ENCODE measurements at regions not wholly inside any gene's neighbourhood (a gene's known extent, or its start where the extent isn't known, plus 50 kb on each side); places are given as distances from the start of the nearest gene placed in this dataset.
"Not testable (repeated sequence)": the region's sequence is repeated elsewhere in the genome, so short reads cannot be mapped to it uniquely, and the experiment has no call there.

DNA sequence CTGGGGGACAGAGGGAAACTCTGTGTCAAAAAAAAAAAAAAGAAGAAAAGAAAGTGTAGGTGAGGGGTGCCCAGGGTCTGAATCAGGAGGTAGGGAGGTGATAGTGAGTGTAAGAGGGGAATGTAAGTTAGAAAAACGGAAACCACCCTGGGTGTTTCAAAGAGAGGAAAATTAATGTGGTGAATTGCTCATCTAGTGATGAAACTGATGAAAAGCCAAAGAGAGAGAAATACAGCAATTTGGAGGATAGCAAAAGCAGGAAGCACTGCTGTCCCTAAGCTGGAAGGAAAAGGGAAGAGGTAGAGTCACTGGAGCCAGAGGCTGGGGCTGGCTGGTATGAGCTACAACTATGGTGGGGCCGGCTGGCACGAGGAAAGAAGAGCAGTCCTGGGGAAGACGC is 85.0 kb upstream of the CEP85L start:
- H3K27ac ChIP-seq, result no peak overlapping the region
- H3K36me3 ChIP-seq, result no peaks in the 10 kb centered on the region
- H3K4me1 ChIP-seq, result peaks cover 12% of the 10 kb centered on the region
- no peaks in the 10 kb centered on the region for H3K27me3 ChIP-seq
- H3K9me3 ChIP-seq (replicated peaks), result no peaks in the 10 kb centered on the region
- H3K4me3 ChIP-seq, result no peak overlapping the region
- DNase-seq, result no peak

GRCh38 chr6:118735320-118735719 is 83.9 kb upstream of the CEP85L start:
- H3K36me3 ChIP-seq, result no peaks in the 10 kb centered on the region
- H3K9me3 ChIP-seq (replicated peaks), result no peaks in the 10 kb centered on the region
- H3K27ac ChIP-seq, result no peak overlapping the region
- peaks cover 11% of the 10 kb centered on the region for H3K4me1 ChIP-seq
- peak overlapping the region; percentile 38 for H3K4me3 ChIP-seq
- no peaks in the 10 kb centered on the region for H3K27me3 ChIP-seq
- peak; percentile 62 to 79 for DNase-seq

- no peaks in the 10 kb centered on the region for H3K27me3 ChIP-seq
- H3K4me1 ChIP-seq, result no peaks in the 10 kb centered on the region
- no peak overlapping the region for H3K4me3 ChIP-seq
- DNase-seq, result no peak
- H3K9me3 ChIP-seq (replicated peaks), result no peaks in the 10 kb centered on the region
- no peak overlapping the region for H3K27ac ChIP-seq
- H3K36me3 ChIP-seq, result no peaks in the 10 kb centered on the region
Observed at GRCh38 chr6:118725944-118726343, 74.6 kb upstream of the CEP85L start.

DNA sequence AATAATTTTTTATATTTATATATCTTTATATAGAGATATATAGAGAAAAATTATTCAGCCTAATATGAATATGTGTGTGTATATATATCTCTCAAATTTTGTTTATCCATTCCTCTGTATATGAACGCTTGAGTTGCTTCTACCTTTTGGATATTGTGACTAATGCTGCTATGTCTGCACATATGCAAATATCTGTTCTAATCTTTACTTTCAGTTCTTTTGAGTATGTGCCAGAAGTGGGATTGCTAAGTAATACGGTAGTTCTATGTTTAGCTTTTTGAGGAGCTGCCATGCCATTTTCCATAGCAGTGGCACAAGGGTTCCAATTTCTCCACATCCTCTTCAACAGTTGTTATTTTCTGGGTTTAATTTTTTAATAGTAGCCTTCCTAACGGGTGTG is 72.8 kb upstream of the CEP85L start:
- Histone ChIP-seq H3K9me3 (replicated peaks) (no peaks in the 10 kb centered on the region), H3K4me1 (peaks cover 14% of the 10 kb centered on the region), H3K27ac (no peak overlapping the region), H3K36me3 (no peaks in the 10 kb centered on the region), H3K4me3 (no peak overlapping the region), H3K27me3 (no peaks in the 10 kb centered on the region)
- DNase-seq, result no peak

GRCh38 chr6:118722829-118723813 is 71.7 kb upstream of the CEP85L start:
- H3K36me3 ChIP-seq, result no peaks in the 10 kb centered on the region
- H3K4me1 ChIP-seq, result peaks cover 19% of the 10 kb centered on the region
- H3K27me3 ChIP-seq, result no peaks in the 10 kb centered on the region
- H3K4me3 ChIP-seq, result no peak overlapping the region
- no peak overlapping the region for H3K27ac ChIP-seq
- peak in 1 of 2 experiments; percentile 34 for DNase-seq
- no peaks in the 10 kb centered on the region for H3K9me3 ChIP-seq (replicated peaks)

- Histone ChIP-seq H3K4me1 (peaks cover 19% of the 10 kb centered on the region), H3K36me3 (no peaks in the 10 kb centered on the region), H3K4me3 (no peak overlapping the region), H3K27me3 (no peaks in the 10 kb centered on the region), H3K27ac (no peak overlapping the region; the same call in 1 of the 2 replicates), H3K9me3 (replicated peaks) (no peaks in the 10 kb centered on the region)
- no peak for DNase-seq
Observed at GRCh38 chr6:118720125-118720473, 68.7 kb upstream of the CEP85L start.

DNA sequence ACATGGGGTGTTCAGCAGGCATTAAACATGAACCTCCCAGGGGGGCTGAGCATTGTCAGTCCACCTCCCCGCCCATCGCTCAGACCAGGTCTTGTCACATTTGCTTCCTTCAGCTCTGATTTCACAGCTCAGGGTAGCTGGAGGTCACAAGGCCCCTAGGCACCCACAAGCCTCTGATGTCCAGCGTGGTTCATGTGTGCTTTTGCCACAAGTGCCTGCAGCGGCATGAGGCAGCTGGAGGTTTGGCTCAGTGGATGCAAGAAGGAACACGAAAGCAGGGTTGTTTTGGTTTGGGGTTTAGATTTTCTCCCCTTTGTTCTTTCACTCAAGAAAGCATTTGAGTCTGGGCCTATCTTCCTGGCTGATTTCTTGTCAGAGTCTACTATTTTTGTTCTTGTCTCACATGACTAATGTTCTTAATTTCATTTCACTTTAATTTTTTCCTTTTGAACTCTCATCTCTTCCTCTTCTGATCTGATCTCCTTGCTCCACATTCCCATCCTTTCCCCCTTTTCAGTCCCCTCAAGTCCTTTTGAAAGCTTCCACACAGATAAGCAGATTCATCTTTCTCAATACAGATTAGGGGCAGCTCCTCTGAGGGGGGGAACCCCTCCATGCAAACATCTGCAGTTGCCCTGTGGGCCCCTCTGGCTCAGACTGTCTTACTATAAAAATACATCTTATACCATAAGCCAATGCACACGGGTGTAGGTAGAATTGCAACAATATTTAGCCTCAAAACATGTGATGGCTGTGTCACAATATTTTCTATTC is 68.1 kb upstream of the CEP85L start:
- peak; percentile 65 to 74 for DNase-seq
- Histone ChIP-seq H3K27me3 (no peaks in the 10 kb centered on the region), H3K4me3 (peak overlapping the region; percentile 13), H3K4me1 (peaks cover 19% of the 10 kb centered on the region), H3K9me3 (replicated peaks) (no peaks in the 10 kb centered on the region), H3K27ac (peak overlapping the region; percentile 15; the same call in 1 of the 2 replicates), H3K36me3 (no peaks in the 10 kb centered on the region)

DNA sequence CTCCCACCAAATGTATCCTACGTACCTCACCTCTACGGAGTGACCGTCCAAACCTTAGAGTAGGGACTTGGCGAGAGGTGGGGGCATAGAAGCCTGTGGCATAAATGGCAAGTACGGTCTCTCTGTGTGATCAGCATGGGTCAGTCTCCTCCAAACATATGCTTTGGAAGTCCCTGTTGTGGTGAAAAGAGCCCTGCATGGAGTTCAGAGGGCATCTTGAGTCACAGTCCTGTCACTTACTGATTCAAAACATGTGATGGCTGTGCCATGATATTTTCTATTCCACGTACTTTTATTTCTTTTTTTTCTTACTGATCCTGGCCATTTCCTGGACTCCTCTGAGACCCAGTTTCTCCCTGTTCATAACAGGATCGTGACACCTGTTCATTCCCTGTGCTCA is 67.5 kb upstream of the CEP85L start:
- Histone ChIP-seq H3K4me3 (peak overlapping the region; percentile 13; the same call in 1 of the 2 replicates), H3K27me3 (no peaks in the 10 kb centered on the region), H3K9me3 (replicated peaks) (no peaks in the 10 kb centered on the region), H3K4me1 (peaks cover 19% of the 10 kb centered on the region), H3K27ac (peak overlapping the region; percentile 15; the same call in 1 of the 2 replicates), H3K36me3 (no peaks in the 10 kb centered on the region)
- no peak for DNase-seq

DNA sequence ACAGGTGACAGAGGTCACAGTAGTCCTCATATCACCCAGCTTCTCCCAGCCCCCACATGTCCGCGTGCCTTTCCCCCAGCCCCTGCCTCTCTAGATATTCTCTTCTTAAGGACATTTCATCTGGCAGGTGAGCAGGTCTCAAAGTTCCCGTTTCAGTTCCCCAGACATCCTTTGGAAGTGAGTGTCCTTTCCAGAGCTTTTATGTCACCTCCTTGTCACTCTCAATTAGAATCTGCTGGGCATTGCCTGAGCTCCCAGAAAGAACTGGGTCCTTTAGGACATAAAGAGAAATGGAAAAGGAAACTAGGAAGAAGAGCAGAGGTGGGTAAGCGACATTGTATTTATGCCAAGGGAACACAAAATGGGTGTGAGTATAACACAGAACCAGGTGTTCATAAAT is 66.9 kb upstream of the CEP85L start:
- no peaks in the 10 kb centered on the region for H3K9me3 ChIP-seq (replicated peaks)
- H3K4me1 ChIP-seq, result peaks cover 19% of the 10 kb centered on the region
- H3K27me3 ChIP-seq, result no peaks in the 10 kb centered on the region
- H3K27ac ChIP-seq, result no peak overlapping the region
- DNase-seq, result no peak
- no peak overlapping the region for H3K4me3 ChIP-seq
- H3K36me3 ChIP-seq, result no peaks in the 10 kb centered on the region

GRCh38 chr6:118717106-118717505 is 65.7 kb upstream of the CEP85L start:
- no peaks in the 10 kb centered on the region for H3K36me3 ChIP-seq
- DNase-seq, result no peak
- no peak overlapping the region for H3K4me3 ChIP-seq
- H3K9me3 ChIP-seq (replicated peaks), result no peaks in the 10 kb centered on the region
- no peaks in the 10 kb centered on the region for H3K27me3 ChIP-seq
- no peak overlapping the region for H3K27ac ChIP-seq
- peaks cover 19% of the 10 kb centered on the region for H3K4me1 ChIP-seq

- H3K4me3 ChIP-seq; H3K36me3 ChIP-seq; H3K9me3 ChIP-seq (replicated peaks); H3K27me3 ChIP-seq; DNase-seq; H3K27ac ChIP-seq: not testable (repeated sequence)
- peaks cover 19% of the 10 kb centered on the region for H3K4me1 ChIP-seq
Observed at GRCh38 chr6:118715907-118716306, 64.5 kb upstream of the CEP85L start.

DNA sequence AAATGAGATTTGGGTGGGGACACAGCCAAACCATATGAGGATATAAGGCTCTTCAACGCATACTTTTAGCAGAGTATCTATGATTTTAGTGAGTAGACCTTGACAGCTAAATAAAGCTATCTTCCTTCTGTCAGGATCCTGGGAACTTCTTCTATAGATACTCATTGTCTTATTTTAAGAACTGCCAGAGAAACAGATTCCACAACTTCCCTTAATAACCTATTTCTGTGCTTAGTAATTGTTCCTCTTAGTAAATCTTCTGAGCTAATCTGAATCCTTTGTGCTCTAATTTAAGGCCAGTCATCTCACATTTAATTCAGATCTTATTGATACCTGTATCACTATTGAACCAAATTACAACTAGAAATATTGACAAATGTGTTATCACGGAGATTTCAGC is 64.0 kb upstream of the CEP85L start:
- Histone ChIP-seq H3K27ac (no peak overlapping the region), H3K36me3 (no peaks in the 10 kb centered on the region), H3K9me3 (replicated peaks) (no peaks in the 10 kb centered on the region), H3K4me1 (peaks cover 18% of the 10 kb centered on the region), H3K27me3 (no peaks in the 10 kb centered on the region), H3K4me3 (no peak overlapping the region)
- DNase-seq, result no peak

GRCh38 chr6:118714756-118715155 is 63.4 kb upstream of the CEP85L start:
- no peak for DNase-seq
- Histone ChIP-seq H3K4me1 (peaks cover 14% of the 10 kb centered on the region), H3K36me3 (no peaks in the 10 kb centered on the region)

GRCh38 chr6:118712969-118713368 is 61.6 kb upstream of the CEP85L start:
- Histone ChIP-seq H3K4me1 (0 out of 2 replicates have a peak, but pooled peaks cover 4% of the 10 kb centered on the region), H3K27ac (no peak overlapping the region), H3K4me3 (no peak overlapping the region), H3K27me3 (no peaks in the 10 kb centered on the region), H3K36me3 (no peaks in the 10 kb centered on the region), H3K9me3 (replicated peaks) (no peaks in the 10 kb centered on the region)
- DNase-seq, result no peak

More at GRCh38 chr6:118714756-118715155, 63.4 kb upstream of the CEP85L start:
- no peaks in the 10 kb centered on the region for H3K9me3 ChIP-seq (replicated peaks)
- H3K27me3 ChIP-seq, result no peaks in the 10 kb centered on the region
- H3K27ac ChIP-seq, result no peak overlapping the region
- H3K4me3 ChIP-seq, result no peak overlapping the region

GRCh38 chr6:118710616-118711015 is 59.2 kb upstream of the CEP85L start:
- no peaks in the 10 kb centered on the region for H3K9me3 ChIP-seq (replicated peaks)
- no peak overlapping the region for H3K27ac ChIP-seq
- H3K4me3 ChIP-seq, result no peak overlapping the region
- no peaks in the 10 kb centered on the region for H3K36me3 ChIP-seq
- H3K27me3 ChIP-seq, result no peaks in the 10 kb centered on the region
- no peak for DNase-seq
- H3K4me1 ChIP-seq, result peaks cover 13% of the 10 kb centered on the region
